Endothelial cell (in vitro differentiated cells): ENCODE measurements at regions not wholly inside any gene's neighbourhood (a gene's known extent, or its start where the extent isn't known, plus 50 kb on each side); places are given as distances from the start of the nearest gene placed in this dataset.

Source experiments
- DNase-seq: peaks from one replicate; pipeline ENCODE4 v3.0.0; 2021; ENCODE audit warnings: low spot score
- H3K27ac Mint-ChIP-seq: one replicate; pipeline ENCODE4 v1.8.0; 2021; ENCODE audit warnings: mixed read lengths, inconsistent platforms; ENCODE audit not compliant: unreplicated experiment
- H3K27me3 Mint-ChIP-seq: one replicate; pipeline ENCODE4 v1.8.0; 2021; ENCODE audit warnings: mild to moderate bottlenecking, moderate library complexity, mixed read lengths, inconsistent platforms; ENCODE audit not compliant: unreplicated experiment
- H3K36me3 Mint-ChIP-seq: one replicate; pipeline ENCODE4 v1.8.0; 2021; ENCODE audit warnings: mild to moderate bottlenecking, low read depth, mixed read lengths, inconsistent platforms; ENCODE audit not compliant: unreplicated experiment
- H3K4me1 Mint-ChIP-seq: one replicate; pipeline ENCODE4 v1.8.0; 2021; ENCODE audit warnings: mild to moderate bottlenecking, mixed read lengths, inconsistent platforms; ENCODE audit not compliant: unreplicated experiment
- H3K4me3 Mint-ChIP-seq: one replicate; pipeline ENCODE4 v1.8.0; 2021; ENCODE audit warnings: mild to moderate bottlenecking, mixed read lengths, inconsistent platforms; ENCODE audit not compliant: unreplicated experiment
- H3K9me3 Mint-ChIP-seq: one replicate; pipeline ENCODE4 v1.8.0; 2021; ENCODE audit warnings: mixed read lengths, inconsistent platforms; ENCODE audit not compliant: unreplicated experiment
- TF ChIP-seq, protein P1 (sequence below): fragments of 200-600 bp; sonication (generic); IDR thresholded peaks from one replicate; pipeline ENCODE4 v1.5.0; 2021; ENCODE audit warnings: antibody characterized with exemption; ENCODE audit not compliant: unreplicated experiment

GRCh38 chr1:238129677-238130076, 239.0 kb upstream of the ZP4 start:
- DNase-seq = no peak
- H3K9me3 Mint-ChIP-seq = no peaks in the 10 kb centered on the region
- no peak overlapping the region for H3K27ac Mint-ChIP-seq

GRCh38 chr1:238123201-238123600, 232.5 kb upstream of the ZP4 start:
- Mint-ChIP-seq H3K9me3 (no peaks in the 10 kb centered on the region), H3K4me3 (no peak overlapping the region), H3K27me3 (no peaks in the 10 kb centered on the region), H3K36me3 (no peaks in the 10 kb centered on the region), H3K27ac (no peak overlapping the region), H3K4me1 (no peaks in the 10 kb centered on the region)
- TF ChIP-seq, protein P1, sequence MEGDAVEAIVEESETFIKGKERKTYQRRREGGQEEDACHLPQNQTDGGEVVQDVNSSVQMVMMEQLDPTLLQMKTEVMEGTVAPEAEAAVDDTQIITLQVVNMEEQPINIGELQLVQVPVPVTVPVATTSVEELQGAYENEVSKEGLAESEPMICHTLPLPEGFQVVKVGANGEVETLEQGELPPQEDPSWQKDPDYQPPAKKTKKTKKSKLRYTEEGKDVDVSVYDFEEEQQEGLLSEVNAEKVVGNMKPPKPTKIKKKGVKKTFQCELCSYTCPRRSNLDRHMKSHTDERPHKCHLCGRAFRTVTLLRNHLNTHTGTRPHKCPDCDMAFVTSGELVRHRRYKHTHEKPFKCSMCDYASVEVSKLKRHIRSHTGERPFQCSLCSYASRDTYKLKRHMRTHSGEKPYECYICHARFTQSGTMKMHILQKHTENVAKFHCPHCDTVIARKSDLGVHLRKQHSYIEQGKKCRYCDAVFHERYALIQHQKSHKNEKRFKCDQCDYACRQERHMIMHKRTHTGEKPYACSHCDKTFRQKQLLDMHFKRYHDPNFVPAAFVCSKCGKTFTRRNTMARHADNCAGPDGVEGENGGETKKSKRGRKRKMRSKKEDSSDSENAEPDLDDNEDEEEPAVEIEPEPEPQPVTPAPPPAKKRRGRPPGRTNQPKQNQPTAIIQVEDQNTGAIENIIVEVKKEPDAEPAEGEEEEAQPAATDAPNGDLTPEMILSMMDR = no peak
- no peak for DNase-seq

More at GRCh38 chr1:238129677-238130076, 239.0 kb upstream of the ZP4 start:
- Mint-ChIP-seq H3K27me3 (no peaks in the 10 kb centered on the region), H3K4me1 (no peaks in the 10 kb centered on the region), H3K4me3 (no peak overlapping the region), H3K36me3 (no peaks in the 10 kb centered on the region)
- TF ChIP-seq, protein P1 = no peak

DNA sequence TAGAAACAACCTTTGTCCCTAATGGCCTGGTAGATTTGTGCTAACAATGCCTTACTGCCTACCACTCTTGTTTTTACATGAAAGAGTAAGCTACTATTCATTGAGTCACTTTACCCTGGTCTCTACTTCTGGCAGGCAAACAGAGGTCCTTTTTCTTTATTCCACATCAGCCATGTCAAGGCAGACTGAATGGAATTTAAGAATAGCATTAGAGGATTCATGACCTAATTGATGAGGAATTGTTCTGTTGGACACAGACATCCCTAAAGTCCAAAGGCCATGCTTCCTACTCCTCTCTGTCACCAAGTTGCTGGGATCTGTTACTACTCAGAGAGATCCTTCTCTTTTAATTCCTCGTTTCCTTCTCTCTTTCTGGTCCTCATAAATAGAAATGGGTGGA, 229.1 kb upstream of the ZP4 start:
- Mint-ChIP-seq H3K4me3 (no peak overlapping the region), H3K36me3 (no peaks in the 10 kb centered on the region), H3K9me3 (no peaks in the 10 kb centered on the region), H3K27me3 (no peaks in the 10 kb centered on the region), H3K4me1 (no peaks in the 10 kb centered on the region), H3K27ac (no peak overlapping the region)
- DNase-seq = no peak
- TF ChIP-seq, protein P1 = no peak

- Mint-ChIP-seq H3K9me3 (no peaks in the 10 kb centered on the region), H3K27me3 (no peaks in the 10 kb centered on the region), H3K27ac (no peak overlapping the region), H3K36me3 (no peaks in the 10 kb centered on the region), H3K4me3 (no peak overlapping the region), H3K4me1 (no peaks in the 10 kb centered on the region)
- DNase-seq = no peak
- TF ChIP-seq, protein P1 = no peak
These were observed 228.3 kb upstream of the ZP4 start for GRCh38 chr1:238119060-238119459.

- no peaks in the 10 kb centered on the region for H3K9me3 Mint-ChIP-seq
- H3K36me3 Mint-ChIP-seq = no peaks in the 10 kb centered on the region
- TF ChIP-seq, protein P1 = no peak
- H3K4me3 Mint-ChIP-seq = no peak overlapping the region
- no peak for DNase-seq
- H3K4me1 Mint-ChIP-seq = no peaks in the 10 kb centered on the region
- H3K27ac Mint-ChIP-seq = no peak overlapping the region
- H3K27me3 Mint-ChIP-seq = no peaks in the 10 kb centered on the region
These were observed 225.1 kb upstream of the ZP4 start for GRCh38 chr1:238115852-238116251.
